ENCODE measurements at regions not wholly inside any gene's neighbourhood (a gene's known extent, or its start where the extent isn't known, plus 50 kb on each side); places are given as distances from the start of the nearest gene placed in this dataset.

DNA sequence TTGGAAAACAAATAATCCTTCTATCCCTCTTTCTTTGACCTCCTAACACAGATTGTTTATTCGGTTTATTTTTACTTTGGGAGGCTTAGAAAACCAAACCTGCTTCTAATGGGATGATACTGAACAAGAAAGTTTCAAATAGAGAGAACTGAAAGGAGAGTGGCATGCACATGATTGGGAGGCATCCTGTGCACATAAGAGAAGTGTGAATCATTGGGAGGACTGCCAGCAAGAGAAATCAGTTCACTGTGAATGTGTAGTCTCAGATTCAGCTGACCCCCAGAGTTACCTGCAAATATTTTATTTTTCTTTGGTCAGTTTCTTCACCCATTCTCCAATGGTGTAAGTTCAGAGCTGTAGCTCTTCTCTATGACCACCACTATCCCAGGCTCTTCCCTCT is 1363.2 kb upstream of the ACVR2A start:
- no peak for TF ChIP-seq ZFP3 (CRISPR knock-in tag; IDR thresholded peaks at IDR 0.05)
- no peak for TF ChIP-seq ARNTL (CRISPR knock-in tag; IDR thresholded peaks at IDR 0.05; ENCODE audit: borderline replicate concordance, low read depth)
- TF ChIP-seq, protein P1, sequence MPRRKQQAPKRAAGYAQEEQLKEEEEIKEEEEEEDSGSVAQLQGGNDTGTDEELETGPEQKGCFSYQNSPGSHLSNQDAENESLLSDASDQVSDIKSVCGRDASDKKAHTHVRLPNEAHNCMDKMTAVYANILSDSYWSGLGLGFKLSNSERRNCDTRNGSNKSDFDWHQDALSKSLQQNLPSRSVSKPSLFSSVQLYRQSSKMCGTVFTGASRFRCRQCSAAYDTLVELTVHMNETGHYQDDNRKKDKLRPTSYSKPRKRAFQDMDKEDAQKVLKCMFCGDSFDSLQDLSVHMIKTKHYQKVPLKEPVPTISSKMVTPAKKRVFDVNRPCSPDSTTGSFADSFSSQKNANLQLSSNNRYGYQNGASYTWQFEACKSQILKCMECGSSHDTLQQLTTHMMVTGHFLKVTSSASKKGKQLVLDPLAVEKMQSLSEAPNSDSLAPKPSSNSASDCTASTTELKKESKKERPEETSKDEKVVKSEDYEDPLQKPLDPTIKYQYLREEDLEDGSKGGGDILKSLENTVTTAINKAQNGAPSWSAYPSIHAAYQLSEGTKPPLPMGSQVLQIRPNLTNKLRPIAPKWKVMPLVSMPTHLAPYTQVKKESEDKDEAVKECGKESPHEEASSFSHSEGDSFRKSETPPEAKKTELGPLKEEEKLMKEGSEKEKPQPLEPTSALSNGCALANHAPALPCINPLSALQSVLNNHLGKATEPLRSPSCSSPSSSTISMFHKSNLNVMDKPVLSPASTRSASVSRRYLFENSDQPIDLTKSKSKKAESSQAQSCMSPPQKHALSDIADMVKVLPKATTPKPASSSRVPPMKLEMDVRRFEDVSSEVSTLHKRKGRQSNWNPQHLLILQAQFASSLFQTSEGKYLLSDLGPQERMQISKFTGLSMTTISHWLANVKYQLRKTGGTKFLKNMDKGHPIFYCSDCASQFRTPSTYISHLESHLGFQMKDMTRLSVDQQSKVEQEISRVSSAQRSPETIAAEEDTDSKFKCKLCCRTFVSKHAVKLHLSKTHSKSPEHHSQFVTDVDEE (CRISPR knock-in tag; IDR thresholded peaks at IDR 0.05): no peak
- TF ChIP-seq ZFP30 (CRISPR knock-in tag; IDR thresholded peaks at IDR 0.05): no peak
- no peak for TF ChIP-seq TOX (CRISPR knock-in tag; IDR thresholded peaks at IDR 0.05; ENCODE audit: borderline replicate concordance)
- TF ChIP-seq, protein P2, sequence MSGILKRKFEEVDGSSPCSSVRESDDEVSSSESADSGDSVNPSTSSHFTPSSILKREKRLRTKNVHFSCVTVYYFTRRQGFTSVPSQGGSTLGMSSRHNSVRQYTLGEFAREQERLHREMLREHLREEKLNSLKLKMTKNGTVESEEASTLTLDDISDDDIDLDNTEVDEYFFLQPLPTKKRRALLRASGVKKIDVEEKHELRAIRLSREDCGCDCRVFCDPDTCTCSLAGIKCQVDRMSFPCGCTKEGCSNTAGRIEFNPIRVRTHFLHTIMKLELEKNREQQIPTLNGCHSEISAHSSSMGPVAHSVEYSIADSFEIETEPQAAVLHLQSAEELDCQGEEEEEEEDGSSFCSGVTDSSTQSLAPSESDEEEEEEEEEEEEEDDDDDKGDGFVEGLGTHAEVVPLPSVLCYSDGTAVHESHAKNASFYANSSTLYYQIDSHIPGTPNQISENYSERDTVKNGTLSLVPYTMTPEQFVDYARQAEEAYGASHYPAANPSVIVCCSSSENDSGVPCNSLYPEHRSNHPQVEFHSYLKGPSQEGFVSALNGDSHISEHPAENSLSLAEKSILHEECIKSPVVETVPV (CRISPR knock-in tag; IDR thresholded peaks at IDR 0.05): no peak
- TF ChIP-seq ISL1 (CRISPR knock-in tag; IDR thresholded peaks at IDR 0.05): no peak
- TF ChIP-seq CSDC2 (CRISPR knock-in tag; IDR thresholded peaks at IDR 0.05): no peak
- TF ChIP-seq, protein P3, sequence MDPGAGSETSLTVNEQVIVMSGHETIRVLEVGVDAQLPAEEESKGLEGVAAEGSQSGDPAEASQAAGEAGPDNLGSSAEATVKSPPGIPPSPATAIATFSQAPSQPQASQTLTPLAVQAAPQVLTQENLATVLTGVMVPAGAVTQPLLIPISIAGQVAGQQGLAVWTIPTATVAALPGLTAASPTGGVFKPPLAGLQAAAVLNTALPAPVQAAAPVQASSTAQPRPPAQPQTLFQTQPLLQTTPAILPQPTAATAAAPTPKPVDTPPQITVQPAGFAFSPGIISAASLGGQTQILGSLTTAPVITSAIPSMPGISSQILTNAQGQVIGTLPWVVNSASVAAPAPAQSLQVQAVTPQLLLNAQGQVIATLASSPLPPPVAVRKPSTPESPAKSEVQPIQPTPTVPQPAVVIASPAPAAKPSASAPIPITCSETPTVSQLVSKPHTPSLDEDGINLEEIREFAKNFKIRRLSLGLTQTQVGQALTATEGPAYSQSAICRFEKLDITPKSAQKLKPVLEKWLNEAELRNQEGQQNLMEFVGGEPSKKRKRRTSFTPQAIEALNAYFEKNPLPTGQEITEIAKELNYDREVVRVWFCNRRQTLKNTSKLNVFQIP (CRISPR knock-in tag; IDR thresholded peaks at IDR 0.05; ENCODE audit: borderline replicate concordance, low read depth): no peak
- no peak for TF ChIP-seq ZNF8 (CRISPR knock-in tag; IDR thresholded peaks at IDR 0.05)
- TF ChIP-seq GLIS3 (CRISPR knock-in tag; IDR thresholded peaks at IDR 0.05): no peak
- TF ChIP-seq, protein P4, sequence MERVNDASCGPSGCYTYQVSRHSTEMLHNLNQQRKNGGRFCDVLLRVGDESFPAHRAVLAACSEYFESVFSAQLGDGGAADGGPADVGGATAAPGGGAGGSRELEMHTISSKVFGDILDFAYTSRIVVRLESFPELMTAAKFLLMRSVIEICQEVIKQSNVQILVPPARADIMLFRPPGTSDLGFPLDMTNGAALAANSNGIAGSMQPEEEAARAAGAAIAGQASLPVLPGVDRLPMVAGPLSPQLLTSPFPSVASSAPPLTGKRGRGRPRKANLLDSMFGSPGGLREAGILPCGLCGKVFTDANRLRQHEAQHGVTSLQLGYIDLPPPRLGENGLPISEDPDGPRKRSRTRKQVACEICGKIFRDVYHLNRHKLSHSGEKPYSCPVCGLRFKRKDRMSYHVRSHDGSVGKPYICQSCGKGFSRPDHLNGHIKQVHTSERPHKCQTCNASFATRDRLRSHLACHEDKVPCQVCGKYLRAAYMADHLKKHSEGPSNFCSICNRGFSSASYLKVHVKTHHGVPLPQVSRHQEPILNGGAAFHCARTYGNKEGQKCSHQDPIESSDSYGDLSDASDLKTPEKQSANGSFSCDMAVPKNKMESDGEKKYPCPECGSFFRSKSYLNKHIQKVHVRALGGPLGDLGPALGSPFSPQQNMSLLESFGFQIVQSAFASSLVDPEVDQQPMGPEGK (CRISPR knock-in tag; IDR thresholded peaks at IDR 0.05; ENCODE audit: borderline replicate concordance): no peak
